DND-41 (cell line): ENCODE measurements at regions not wholly inside any gene's neighbourhood (a gene's known extent, or its start where the extent isn't known, plus 50 kb on each side); places are given as distances from the start of the nearest gene placed in this dataset.

Experiments
- EZH2 ChIP-seq: IDR thresholded peaks from 3 replicates; pipeline ENCODE4 v1.6.1; 2012; ENCODE audit warnings: borderline replicate concordance, low read depth, mild to moderate bottlenecking, moderate library complexity, low read length, inconsistent platforms; ENCODE audit not compliant: severe bottlenecking
- TF ChIP-seq, protein P1 (sequence below): IDR thresholded peaks from 2 replicates; pipeline ENCODE4 v1.5.1; 2012; ENCODE audit warnings: borderline replicate concordance, low read length, moderate library complexity, mild to moderate bottlenecking; ENCODE audit not compliant: poor library complexity, severe bottlenecking; ENCODE audit errors: extremely low read depth

DNA sequence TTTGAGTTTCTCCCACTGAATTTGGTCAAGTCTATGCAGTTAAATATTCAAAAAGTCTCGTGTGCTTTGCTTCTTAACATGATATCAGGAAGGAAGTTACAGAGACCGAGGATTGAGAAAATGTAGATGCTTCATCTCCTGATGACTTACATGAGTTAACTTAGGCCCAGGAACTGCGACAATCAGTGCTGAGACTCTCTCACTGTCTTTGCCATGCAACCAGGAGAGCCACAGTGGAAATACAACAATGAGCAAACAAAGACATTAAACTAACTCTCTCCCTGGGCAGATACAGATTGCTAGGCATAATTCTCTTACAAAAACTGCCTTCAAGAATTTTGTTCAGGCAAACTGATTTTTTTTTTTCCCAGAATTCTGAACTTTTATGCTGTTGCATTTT is 440.6 kb upstream of the EPHA7 start:
- TF ChIP-seq, protein P1, sequence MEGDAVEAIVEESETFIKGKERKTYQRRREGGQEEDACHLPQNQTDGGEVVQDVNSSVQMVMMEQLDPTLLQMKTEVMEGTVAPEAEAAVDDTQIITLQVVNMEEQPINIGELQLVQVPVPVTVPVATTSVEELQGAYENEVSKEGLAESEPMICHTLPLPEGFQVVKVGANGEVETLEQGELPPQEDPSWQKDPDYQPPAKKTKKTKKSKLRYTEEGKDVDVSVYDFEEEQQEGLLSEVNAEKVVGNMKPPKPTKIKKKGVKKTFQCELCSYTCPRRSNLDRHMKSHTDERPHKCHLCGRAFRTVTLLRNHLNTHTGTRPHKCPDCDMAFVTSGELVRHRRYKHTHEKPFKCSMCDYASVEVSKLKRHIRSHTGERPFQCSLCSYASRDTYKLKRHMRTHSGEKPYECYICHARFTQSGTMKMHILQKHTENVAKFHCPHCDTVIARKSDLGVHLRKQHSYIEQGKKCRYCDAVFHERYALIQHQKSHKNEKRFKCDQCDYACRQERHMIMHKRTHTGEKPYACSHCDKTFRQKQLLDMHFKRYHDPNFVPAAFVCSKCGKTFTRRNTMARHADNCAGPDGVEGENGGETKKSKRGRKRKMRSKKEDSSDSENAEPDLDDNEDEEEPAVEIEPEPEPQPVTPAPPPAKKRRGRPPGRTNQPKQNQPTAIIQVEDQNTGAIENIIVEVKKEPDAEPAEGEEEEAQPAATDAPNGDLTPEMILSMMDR, result no peak
- TF ChIP-seq EZH2, result no peak
